Cerebellar cortex (tissue), 1 donor: ENCODE measurements at regions not wholly inside any gene's neighbourhood (a gene's known extent, or its start where the extent isn't known, plus 50 kb on each side); places are given as distances from the start of the nearest gene placed in this dataset.

ENCODE experiments used
- DNase-seq: peaks from one replicate; pipeline ENCODE4 v3.0.0-alpha.2; 2015; ENCODE audit warnings: low spot score

DNA sequence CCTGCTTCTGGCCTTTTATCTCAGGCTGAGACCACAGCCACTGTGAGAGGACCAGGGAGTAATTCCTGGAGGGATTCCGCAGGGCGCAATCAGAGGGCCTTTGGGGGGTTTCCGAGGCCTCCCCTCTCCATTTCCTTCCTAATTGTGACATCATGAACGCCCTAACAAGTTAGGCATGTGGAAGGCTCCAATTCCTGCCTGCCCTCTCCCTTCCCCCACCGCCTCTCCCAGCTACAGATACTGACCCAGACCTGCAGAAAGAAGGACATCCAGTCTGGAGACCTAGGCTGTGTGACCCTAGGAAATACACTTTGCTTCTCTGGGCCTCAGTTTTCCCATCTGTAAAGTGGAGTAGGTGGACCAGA lies 637.9 kb downstream of the MED13L start:
- no peak for DNase-seq

DNA sequence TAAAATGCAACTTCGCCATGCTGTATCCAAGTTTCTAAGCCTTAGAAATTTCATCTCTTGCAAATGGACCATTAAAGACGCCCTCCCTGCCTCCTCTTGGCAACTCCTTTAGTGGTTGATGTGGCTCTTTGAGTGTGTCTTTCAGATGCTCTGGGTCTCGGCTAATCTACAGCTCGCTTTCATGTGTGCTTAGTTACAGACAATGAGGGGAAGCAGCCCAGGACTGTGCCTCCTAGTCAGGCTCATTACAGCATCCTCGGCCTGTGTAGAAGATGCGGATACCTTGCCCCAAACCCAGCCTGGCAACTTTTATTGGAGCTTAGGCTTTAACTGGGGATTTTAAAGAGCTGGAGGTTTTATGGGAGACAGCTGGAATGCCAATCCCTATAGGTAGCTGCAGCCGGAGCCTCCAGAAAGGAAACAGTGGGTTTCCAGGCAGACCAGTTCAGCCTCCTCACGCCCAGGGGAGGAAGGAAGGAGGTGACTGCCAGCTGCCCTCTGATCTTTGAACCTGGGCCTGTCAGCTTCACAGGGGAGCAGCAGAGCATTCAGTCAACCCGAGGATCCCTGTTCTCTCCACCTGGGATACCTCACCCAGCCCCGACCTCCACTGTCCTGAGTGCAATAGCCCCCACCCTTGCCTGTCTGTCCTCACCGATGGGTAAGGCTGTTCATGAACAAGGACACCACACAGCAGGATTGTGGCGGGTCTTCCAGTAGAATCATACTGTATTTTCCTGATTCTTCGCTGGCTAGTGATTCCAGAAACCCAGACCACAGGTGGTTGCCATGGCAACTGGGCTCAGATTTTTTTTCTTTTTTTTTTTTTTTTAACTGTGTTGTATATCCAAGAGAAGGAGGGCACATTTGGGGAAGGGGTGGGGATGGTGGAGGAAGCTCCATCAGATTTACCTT lies 638.5 kb downstream of the MED13L start:
- DNase-seq, result no peak

DNA sequence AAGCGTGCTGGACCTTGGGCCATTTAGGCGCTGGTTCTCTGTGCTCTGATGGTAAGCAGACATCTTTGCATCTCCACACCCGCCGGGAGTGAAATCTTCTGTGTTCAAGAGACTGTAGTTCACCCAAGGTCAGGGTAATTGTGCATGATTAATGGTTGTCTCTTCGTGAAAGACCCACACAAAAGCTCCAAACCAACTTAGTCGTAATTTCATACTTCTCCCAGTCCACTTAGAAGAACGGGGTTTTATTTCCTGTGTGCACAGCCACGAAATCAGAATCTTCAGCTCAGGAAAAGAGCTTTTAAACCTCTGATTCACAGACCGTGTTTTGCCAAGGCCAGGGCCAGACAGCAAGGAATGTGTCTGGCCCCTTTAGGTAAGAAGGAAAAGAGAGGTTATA lies 640.9 kb downstream of the MED13L start:
- DNase-seq, result no peak

DNA sequence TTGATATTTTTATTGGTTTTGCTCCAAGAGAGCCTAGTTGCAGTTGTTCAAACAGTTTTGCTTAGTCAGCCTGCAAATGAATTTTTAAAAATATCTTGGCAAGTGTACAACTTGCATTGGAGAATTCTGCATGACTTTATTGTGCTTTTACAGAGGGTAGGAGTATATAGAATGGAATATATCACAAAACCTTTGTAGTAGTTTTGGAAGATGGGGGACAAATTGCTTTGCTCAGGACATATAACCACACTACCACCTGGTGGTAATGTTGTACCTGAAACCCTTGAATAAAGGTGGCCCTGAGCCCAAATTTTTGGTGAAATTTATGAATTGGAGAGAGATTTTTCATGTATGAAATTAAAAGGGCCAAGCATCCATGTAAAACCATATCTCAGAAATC lies 645.2 kb downstream of the MED13L start:
- DNase-seq, result no peak

DNA sequence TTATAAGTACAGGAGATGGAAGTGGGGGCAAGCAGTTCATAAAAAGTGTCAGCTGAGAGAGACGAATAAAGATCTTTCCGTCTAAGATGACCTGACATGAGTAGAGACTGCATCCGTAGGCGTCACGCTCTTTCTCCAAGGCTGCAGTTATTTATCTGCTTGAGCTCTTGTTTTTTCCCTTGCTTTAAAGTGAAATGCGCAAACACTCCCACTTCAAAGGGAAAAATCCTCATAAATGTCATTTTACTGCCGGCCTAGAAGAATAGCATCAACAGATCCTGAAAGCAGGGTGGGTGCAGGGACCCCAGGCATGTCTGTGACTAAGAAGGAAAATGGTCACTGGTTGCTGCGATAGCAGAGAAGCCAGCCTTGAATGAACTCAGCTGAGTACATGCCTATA lies 647.4 kb downstream of the MED13L start:
- DNase-seq, result no peak

DNA sequence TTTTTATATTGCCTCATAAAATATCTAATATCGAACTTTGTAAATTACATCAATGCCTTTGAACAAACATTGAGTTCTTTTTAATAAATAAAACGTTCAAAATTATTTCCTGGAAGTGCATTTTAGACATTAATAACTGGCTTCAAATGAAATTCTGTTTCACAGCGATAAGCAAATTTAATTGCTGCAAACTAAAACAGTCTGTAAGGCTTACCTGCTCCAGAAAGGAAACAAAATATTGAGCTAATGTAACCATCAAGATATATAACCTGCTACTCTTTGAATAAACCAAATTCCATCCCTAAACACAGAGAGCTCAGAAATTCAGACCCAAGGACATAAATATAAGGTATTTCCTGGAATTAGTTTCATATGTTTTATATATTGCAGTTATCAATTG lies 651.3 kb downstream of the MED13L start:
- DNase-seq, result no peak

DNA sequence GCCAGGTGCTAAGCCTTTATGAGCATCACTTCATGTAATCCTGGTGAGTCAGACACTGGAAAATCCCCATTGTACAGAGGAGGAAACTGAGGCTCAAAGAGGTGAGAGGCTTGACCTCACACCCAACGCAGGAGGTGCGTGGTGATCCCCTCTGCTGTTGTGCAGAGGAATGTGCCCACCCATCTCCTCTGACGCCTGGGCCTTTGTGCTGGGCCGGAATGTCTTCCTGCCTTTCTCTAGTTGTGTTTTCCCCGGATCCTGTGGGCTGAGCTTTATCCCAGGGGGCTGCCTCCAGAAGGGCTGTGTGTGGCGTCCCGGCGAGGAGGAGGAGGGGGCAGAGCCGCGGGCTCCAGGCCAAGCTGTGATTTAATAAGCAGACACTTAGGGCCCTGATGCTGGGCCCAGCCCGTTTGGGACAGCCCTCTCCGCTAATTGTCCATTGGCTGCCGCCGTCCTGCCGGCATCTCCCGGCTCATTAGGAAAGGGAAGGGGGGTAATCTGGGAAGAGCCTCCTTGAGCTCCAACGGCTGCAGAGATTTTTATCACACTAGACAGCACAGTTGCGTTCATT lies 653.6 kb downstream of the MED13L start:
- DNase-seq, result no peak

DNA sequence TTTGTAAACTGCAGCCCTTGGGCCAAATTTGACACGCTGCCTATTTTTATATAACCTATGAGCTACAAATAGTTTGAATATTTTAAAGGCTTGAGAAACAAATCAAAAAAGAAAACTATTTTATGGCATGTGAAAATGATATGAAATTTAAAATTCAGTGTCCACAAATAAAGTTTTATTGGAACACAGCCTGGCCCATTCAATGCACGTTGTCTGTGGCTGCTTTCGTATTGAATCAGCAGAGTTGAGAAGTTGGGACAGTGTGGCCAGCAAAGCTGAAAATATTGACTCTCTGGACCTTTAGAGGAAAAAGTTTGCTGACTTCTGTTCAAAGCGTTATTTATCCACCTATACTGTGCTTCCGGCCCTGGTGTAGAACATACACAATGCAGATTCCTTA lies 654.2 kb downstream of the MED13L start:
- DNase-seq, result no peak

DNA sequence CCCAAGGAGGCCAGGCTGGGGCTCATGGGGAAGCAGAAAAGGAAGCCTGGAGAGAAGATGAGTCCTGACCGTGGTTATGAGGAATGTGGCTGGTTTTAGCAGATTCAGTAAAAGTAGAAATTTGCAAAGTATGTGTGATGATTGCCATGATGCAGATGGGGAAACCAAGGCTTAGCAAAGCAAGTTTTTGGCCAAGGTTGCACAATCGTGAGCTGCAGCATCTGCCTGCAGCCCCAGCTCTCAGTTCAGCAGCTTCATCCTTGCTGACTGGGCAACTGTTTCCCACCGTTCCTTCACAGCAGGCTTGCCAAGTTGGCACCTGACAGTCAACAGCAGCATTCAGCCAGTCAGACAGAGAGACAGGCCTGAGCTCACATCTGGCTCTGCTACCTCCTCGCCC lies 656.7 kb downstream of the MED13L start:
- no peak for DNase-seq

DNA sequence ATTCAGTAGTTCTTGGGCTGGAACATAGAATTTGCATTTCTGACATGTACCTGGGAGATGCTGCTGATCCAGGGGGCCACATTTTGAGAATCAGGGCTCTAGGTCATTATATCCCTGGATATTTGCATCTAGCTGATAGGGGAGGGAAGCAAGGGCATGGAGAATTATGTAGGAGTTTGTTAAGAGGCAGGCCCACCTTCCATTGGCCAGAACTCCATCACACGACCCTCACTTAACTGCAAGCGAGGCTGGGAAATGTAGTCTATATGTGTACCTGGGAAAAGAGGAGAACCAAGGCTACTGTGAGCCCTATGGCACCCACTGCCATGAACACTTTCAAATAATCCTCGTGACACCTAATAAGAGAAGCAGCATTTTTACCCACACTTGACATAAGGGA lies 657.6 kb downstream of the MED13L start:
- no peak for DNase-seq

DNA sequence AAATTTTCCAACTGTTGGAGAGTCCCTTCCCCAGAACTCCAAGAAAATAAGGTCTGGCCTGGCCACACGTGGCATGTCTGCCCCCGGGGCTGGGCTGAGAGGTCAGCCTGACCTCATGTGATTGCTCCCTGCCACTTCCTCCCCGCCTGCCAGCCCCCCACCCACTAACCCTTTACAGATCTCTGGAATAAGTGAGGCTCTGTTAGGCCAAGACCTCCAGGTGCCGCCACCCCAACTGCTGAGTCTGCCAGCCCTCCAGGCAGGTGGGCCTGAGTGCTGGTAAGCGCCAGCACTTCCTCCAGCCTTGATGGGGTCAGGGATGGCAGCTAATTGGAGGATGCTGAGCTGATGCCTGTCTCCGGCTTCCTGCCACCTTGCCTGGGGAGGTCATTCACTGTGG lies 658.4 kb downstream of the MED13L start:
- DNase-seq, result no peak

DNA sequence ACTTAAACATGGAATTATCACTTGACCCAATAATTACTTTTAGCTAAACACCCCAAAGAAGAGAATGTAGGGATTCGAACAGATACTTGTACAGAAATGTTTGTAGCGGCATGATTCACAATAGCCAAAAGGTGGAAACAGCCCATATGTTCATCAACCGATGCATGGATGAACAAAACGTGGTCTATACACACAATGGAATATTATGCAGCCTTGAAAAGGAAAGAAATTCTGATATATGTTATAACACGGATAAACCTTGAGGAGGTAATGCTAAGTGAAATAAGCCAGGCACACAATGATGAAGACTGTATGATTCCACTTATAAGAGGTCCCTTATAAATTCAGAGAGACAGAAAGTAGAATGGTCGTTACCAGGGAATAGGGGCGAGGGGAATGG lies 659.4 kb downstream of the MED13L start:
- no peak for DNase-seq

DNA sequence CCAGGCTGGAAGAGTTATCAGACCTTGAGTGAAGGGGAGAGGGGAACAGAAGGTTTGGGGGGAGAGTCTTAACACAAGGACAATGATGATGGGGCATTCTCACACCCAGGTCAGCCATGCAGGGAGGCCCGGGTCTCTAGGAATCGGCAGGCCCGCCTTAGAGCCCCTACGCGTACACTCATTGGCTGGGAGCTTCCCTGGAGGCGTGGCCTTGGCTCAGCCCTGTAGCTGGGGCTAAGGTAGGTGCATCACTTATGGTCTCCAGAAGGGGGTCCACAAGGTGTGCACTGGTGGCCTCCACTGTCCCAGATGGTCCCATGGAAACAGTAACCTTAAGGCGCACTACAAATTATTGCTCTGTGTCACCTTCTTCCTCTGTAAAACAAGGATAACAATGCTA lies 660.1 kb downstream of the MED13L start:
- no peak for DNase-seq

DNA sequence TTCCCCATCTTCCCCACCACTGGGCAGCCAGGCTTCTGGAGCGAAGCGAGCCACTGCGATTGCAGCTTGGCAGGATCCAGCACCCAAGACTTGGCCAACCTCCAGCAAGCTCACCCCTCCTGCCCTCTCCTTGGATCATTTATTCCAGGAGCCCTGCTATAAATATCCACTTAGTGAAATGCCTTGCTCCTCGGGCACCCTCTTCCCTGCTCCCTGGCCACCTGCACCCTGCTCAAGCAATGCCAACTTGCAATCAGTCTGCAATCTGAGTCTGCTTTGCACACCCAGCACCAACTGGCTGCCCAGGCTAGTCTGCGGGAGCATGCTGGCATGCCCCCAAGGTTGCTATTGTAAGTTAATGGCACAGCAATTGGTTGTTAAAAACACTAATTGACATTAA lies 666.0 kb downstream of the MED13L start:
- no peak for DNase-seq

DNA sequence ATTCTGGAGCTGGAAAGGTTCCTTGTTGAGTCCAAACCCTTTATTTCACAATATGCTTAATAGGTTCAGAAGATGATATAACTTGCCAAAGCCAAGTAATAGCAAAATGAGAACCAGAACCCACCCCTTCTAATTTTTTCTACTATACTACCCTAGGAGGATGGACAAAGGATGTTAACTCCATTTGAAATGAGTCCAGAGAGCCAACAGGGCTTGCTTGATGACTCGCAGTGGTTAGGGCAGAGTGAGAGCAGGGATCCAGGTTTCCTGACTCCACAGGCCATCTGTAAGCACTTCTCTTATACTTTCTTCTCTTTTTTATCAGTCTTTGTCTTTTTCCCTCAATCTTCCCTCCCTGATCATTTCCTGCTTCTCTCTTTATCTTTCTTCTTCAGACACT lies 668.1 kb downstream of the MED13L start:
- DNase-seq, result no peak

DNA sequence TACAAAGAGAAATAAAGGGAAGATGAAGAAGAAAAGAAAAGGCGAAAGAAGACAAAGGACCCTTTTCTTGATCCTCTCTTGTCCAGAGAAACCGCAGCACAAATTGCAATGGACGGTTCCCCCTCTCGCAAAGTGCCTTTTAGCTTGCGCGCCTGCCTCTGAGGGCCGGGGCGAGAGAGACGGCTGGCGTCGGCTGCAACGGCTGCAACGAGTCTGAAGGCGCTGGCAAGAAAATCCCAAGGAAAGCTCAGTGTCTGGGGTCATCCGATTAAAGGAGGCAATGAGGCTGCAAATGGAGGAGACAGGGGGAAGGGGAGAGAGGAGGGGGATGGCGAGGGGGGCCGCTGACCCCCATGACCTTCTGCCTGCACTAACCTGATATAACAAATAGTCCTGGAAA lies 671.5 kb downstream of the MED13L start:
- DNase-seq, result no peak

DNA sequence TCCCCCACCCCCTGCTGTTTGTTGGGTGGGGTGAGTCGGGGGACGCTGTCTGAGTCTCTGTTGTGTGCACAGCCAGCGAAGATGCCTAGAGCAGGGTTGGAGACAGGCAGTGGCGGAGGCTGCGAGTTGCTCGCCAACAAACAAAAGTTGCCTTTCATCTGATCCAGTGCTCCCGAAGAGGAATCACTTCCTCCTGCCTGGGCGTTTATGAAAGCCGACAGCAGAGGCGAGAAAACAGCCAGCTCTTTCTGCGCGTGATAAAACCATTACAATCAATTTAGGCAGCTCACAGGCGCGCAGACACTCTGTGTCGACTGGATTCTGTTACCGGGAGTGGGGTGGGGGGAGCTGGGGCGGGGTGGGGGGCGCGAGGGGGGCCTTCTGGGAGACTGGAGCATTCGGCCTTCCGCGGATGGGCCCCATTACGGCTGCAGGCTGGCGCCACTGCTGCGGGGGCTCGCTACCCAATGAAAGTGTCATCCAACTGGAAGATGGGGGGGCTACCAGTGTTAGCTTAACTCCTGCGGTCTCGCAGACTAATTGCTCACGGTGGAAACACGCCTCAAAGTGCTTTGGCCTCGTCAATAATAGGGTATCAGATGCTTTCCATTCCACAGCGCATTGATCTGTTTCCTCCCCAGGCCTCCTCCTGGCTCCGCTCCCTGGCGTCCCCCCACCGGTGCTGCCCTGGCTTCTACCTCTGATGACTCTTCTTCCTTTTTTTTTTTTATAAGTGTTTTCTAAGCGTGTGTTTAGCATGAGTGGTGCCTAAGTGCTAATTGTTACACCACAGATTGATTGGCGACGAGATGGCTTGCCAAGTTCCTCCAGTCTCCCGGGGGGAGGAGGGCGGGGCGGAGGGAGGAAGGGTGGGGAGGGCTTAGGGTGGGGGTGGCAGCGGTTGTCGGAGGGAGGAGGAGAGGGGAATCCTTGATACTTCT lies 678.4 kb downstream of the MED13L start:
- DNase-seq, result no peak

DNA sequence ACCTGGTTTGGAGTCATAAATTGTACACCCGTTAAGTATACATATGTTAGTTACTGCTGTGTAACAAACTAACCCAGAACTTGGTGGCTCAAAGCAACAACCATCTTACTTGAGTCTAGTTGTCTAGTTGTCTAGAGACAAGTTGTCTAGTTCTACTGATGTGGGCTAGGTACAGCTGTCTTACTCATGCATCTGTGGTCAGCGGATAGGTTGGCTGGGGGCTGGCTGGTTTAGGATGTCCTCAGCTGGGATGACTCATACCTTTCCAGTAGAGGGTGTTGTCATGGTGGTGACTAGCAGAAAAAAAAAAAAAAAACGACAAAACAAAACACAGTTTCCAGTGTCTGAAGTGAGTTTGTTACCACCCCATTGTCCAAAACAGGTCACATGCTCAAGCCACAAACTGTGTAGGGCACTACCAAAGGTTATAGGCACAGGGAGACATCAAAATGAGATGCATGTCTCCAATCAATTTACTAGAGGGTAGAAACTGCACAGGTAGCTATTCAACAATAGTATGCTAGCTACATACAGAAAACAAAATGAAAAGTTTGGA lies 680.3 kb downstream of the MED13L start:
- no peak for DNase-seq

DNA sequence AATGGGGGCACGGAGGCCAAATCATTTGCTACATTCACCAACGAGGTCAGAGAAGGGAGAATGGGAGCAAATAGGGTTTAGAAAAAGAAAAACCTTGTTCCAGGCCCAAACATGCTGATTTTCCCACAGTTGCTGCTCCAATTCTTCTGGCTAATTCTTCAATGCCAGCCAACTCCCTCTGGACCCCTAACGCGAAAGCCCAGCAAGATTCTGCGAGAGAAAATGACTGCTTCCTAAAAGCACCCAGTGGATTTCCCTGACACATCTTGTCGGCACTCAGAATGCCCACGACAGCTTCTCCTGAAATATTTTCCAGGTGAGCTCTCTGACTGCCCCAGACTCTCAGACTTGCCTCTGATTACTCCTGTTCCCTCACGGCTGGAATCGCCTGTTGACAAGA lies 689.4 kb downstream of the MED13L start:
- no peak for DNase-seq

DNA sequence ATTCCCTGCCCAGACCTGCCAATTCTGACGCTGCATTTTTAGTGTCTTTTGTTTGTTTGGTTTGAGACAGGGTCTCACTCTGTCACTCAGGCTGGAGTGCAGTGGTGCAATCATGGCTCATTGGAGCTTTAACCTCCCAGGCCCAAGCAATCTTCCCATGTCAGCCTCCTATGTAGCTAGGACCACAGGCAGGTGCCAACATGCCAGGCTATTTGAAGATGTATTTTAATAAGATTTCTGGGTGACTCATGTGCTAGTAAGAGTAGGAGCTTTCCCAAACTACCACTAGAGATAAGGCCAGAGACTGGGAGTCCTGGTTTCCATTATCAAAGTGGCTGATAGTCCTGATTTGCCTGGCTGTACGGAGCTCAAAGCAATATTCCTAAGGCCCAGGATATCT lies 693.3 kb downstream of the MED13L start:
- no peak for DNase-seq

DNA sequence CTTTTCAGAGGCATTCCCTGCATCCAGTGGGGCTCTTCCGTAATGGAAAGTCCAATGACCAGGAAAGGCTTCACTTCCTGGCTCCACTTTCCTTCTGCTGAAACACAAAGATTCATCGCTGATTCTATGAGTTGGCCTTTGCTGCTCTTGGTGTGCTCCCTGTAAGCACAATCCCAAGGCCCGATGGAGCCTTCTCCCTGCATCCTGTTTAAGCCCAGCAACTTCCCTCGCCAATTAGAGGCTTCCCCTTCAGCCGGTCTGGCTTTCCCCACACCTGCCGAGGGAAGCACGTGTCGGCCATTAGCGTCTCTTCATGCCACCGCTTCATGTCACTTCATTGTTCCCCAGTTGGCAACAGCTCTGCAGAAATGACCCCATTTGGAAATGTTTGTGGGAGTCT lies 693.9 kb downstream of the MED13L start:
- DNase-seq, result no peak

DNA sequence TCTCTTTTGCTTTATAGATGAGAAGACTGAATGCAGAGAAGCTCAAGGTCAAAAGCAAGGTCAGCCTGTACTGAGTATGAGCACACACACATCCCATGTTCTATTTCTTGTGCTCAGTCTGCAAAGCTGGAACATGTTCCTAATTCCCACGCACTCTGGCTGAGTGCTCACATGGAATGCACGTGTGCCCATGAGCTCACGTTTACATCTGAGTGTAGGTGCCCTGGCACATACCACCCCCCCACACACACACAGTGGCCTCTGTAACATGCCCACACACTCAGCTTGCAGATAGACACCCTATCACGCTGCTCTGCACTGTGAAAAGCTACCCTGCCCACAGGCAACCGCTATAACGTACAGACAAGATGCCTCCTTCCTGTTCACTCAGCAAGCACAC lies 700.1 kb downstream of the MED13L start:
- DNase-seq, result no peak

DNA sequence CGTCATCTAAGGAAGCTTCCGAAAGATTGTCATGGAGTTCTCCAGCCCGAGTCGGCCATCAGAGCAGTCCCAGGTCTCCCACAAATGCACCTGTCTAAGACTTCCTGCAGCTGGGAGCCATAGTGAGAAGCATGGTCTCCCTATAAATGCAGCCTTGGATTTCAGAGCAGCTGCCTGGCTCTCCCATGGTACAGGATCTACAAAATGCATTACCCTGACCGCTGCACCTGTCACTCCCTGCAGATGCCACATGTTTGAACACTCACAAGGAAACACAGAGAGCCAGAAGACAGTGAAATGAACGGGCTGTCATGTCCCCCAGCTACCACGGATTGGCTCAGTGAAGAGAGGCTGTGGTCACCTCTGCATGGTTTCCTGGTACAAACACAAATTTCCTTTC lies 702.7 kb downstream of the MED13L start:
- DNase-seq, result no peak
